AG04449 (cell line): ENCODE measurements at regions not wholly inside any gene's neighbourhood (a gene's known extent, or its start where the extent isn't known, plus 50 kb on each side); places are given as distances from the start of the nearest gene placed in this dataset.

ENCODE experiments used
- CTCF ChIA-PET: fragments of 350-600 bp; formaldehyde crosslinking; extraction: SDS; loops from one replicate; lab custom pipeline; 2021; ENCODE audit warnings: antibody characterized with exemption; lab: Yijun Ruan, JAX
- POLR2A ChIA-PET: fragments of 400-600, 350-600 bp; formaldehyde crosslinking; extraction: SDS; loops from one replicate; lab custom pipeline; 2020; ENCODE audit warnings: antibody characterized with exemption, inconsistent platforms; lab: Yijun Ruan, JAX
- DNase-seq: peaks from one replicate; pipeline ENCODE4 v3.0.0-alpha.2; 2010; ENCODE audit warnings: low read depth, low spot score
- H3K4me3 ChIP-seq: 2 replicates; pipeline ENCODE4 v1.5.1; 2011; ENCODE audit warnings: low read depth, mild to moderate bottlenecking, control low read depth, low read length
- CTCF ChIP-seq: IDR thresholded peaks from one replicate; pipeline ENCODE4 v1.5.1; 2011; ENCODE audit warnings: mild to moderate bottlenecking, moderate library complexity, low read length, control low read depth, inconsistent platforms; ENCODE audit not compliant: insufficient read depth; ENCODE audit errors: missing control alignments

- ChIA-PET CTCF (no interaction called here), POLR2A (no interaction called here)
- DNase-seq: no peak
- TF ChIP-seq CTCF: no peak
- no peak overlapping the region for H3K4me3 ChIP-seq
Observed at GRCh38 chr4:11773798-11774197, 345.1 kb upstream of the HS3ST1 start.

- POLR2A ChIA-PET: no interaction called here
- CTCF ChIA-PET: no interaction called here
- H3K4me3 ChIP-seq: no peak overlapping the region
- DNase-seq: no peak
- TF ChIP-seq CTCF: no peak
Observed at GRCh38 chr4:11769434-11769833, 340.7 kb upstream of the HS3ST1 start.

- DNase-seq: no peak
- ChIA-PET POLR2A (no interaction called here), CTCF (no interaction called here)
- TF ChIP-seq CTCF: no peak
- no peak overlapping the region for H3K4me3 ChIP-seq
Observed at GRCh38 chr4:11768251-11768972, 339.7 kb upstream of the HS3ST1 start.

GRCh38 chr4:11765849-11766453 is 337.3 kb upstream of the HS3ST1 start:
- no peak overlapping the region for H3K4me3 ChIP-seq
- DNase-seq: no peak
- peak; percentile 41 for TF ChIP-seq CTCF
- ChIA-PET POLR2A (no interaction called here), CTCF (no interaction called here)

GRCh38 chr4:11748164-11748872 is 319.6 kb upstream of the HS3ST1 start:
- ChIA-PET CTCF (no interaction called here), POLR2A (no interaction called here)
- peak; percentile 7 for DNase-seq
- no peak overlapping the region for H3K4me3 ChIP-seq
- no peak for TF ChIP-seq CTCF

- CTCF ChIA-PET: no interaction called here
Observed at GRCh38 chr4:11746734-11747133, 318.0 kb upstream of the HS3ST1 start.

More at GRCh38 chr4:11746734-11747133, 318.0 kb upstream of the HS3ST1 start:
- DNase-seq: no peak
- POLR2A ChIA-PET: no interaction called here
- TF ChIP-seq CTCF: no peak
- H3K4me3 ChIP-seq: no peak overlapping the region
